Left lung (tissue), 4 donors: ENCODE measurements at regions not wholly inside any gene's neighbourhood (a gene's known extent, or its start where the extent isn't known, plus 50 kb on each side); places are given as distances from the start of the nearest gene placed in this dataset.

Experiments used
- ATAC-seq: fragments of 200-7000 bp; cut with Tn5 transposase; one replicate; pipeline ENCODE4 v1.9.1; 2020; ENCODE audit warnings: moderate library complexity
- DNase-seq, 4 donors: peaks; one replicate each; pipeline ENCODE4 v3.0.0-alpha.2; 2013 to 2020
- H3K27ac ChIP-seq, 2 donors: fragments of 200-600 bp; sonication (generic) in 1 of 2; one replicate each; pipeline versions ENCODE4 v1.5.0 to v1.8.0; 2020 to 2021
- H3K27me3 ChIP-seq, 2 donors: fragments of 200-600 bp; sonication (generic) in 1 of 2; one replicate each; pipeline versions ENCODE4 v1.5.0 to v1.8.0; 2020 to 2021
- H3K36me3 ChIP-seq, 2 donors: fragments of 200-600 bp; sonication (generic) in 1 of 2; one replicate each; pipeline versions ENCODE4 v1.5.0 to v1.8.0; 2020 to 2021
- H3K4me1 ChIP-seq, 2 donors: fragments of 200-600 bp; one replicate each; pipeline ENCODE4 v1.8.0; 2021
- H3K4me3 ChIP-seq, 2 donors: fragments of 200-600 bp; sonication (generic) in 1 of 2; one replicate each; pipeline versions ENCODE4 v1.5.0 to v1.8.0; 2020 to 2021; ENCODE audit warnings: mild to moderate bottlenecking in 1 of 2
- H3K9me3 ChIP-seq, 2 donors: fragments of 200-600 bp; sonication (generic) in 1 of 2; one replicate each; pipeline versions ENCODE4 v1.5.0 to v1.8.0; 2020 to 2021
- intact Hi-C, 2 donors: fragments of 100-400 bp; cut with DNase I; formaldehyde crosslinking; loops; one replicate each; pipeline versions ENCODE4 v1.11.2 to v1.14.2; 2022
- TF ChIP-seq, protein P1 (sequence below), 2 donors: fragments of 200-600 bp; sonication (generic) in 1 of 2; IDR thresholded peaks; one replicate each; pipeline versions ENCODE4 v1.5.0 to v1.8.0; 2021; ENCODE audit warnings: antibody characterized with exemption in 2 of 2
- donor health status: DM: no; HTN: yes; CAD: no.
- donor health status: DM: no; HTN: no; CAD: no.

DNA sequence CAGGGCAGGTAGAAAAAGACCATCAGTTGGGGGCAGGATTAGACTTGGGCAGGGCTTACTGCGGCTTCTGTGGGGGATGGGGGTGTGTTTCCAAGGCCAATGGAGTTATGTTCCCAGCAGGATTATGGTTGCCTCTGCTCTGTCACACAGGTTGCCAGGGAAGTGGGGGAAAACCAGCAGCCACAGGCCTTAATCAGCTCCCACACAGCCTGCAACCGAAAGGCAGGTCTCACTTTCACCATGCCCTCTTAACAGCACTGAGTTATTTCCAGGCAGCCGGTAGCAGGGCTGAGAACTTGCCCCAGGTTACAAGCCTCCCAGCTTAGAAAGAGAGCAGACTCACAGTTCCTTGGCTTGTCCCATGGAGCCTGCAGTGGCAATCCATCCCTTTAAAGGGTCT is 205.5 kb downstream of the FGF10 start:
- DNase-seq (no peak), ATAC-seq (no peak)
- Histone ChIP-seq H3K27me3 (no peaks in the 10 kb centered on the region), H3K9me3 (peaks cover 0 to 15% of the 10 kb centered on the region in 2 donors), H3K4me3 (no peak overlapping the region), H3K4me1 (no peaks in the 10 kb centered on the region), H3K36me3 (no peaks in the 10 kb centered on the region), H3K27ac (no peak overlapping the region)
- intact Hi-C loops = no loop called here
- TF ChIP-seq, protein P1, sequence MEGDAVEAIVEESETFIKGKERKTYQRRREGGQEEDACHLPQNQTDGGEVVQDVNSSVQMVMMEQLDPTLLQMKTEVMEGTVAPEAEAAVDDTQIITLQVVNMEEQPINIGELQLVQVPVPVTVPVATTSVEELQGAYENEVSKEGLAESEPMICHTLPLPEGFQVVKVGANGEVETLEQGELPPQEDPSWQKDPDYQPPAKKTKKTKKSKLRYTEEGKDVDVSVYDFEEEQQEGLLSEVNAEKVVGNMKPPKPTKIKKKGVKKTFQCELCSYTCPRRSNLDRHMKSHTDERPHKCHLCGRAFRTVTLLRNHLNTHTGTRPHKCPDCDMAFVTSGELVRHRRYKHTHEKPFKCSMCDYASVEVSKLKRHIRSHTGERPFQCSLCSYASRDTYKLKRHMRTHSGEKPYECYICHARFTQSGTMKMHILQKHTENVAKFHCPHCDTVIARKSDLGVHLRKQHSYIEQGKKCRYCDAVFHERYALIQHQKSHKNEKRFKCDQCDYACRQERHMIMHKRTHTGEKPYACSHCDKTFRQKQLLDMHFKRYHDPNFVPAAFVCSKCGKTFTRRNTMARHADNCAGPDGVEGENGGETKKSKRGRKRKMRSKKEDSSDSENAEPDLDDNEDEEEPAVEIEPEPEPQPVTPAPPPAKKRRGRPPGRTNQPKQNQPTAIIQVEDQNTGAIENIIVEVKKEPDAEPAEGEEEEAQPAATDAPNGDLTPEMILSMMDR (IDR thresholded peaks at IDR 0.05) = no peak

- Histone ChIP-seq H3K4me1 (no peaks in the 10 kb centered on the region), H3K36me3 (no peaks in the 10 kb centered on the region), H3K27ac (no peak overlapping the region), H3K27me3 (no peaks in the 10 kb centered on the region), H3K4me3 (no peak overlapping the region), H3K9me3 (peaks cover 0 to 15% of the 10 kb centered on the region in 2 donors)
- ATAC-seq = no peak
- DNase-seq = no peak
- intact Hi-C loops = no loop called here
- TF ChIP-seq, protein P1 (IDR thresholded peaks at IDR 0.05) = no peak
Measured at GRCh38 chr5:44183312-44183711, 205.9 kb downstream of the FGF10 start.

DNA sequence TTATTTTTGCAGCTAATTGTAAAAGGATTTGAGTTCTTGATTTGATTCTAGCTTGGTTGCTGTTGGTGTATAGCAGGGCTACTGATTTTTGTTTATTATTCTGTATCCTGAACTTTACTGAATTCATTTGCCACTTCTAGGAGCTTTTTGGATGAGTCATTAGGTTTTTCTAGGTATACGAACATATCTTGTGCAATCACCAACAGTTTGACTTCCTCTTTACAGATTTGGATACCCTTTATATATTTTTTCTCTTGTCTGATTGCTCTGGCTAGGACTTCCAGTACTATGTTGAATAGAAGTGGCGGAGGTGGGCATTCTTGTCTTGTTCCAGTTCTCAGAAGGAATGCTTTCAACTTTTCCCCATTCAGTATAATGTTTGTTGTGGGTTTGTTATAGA is 210.8 kb downstream of the FGF10 start:
- ATAC-seq (no peak), DNase-seq (no peak)
- peaks cover 0 to 40% of the 10 kb centered on the region in 2 donors for H3K9me3 ChIP-seq
- H3K27me3 ChIP-seq = no peaks in the 10 kb centered on the region
- TF ChIP-seq, protein P1 (IDR thresholded peaks at IDR 0.05) = no peak
- no peak overlapping the region for H3K4me3 ChIP-seq
- H3K36me3 ChIP-seq = no peaks in the 10 kb centered on the region
- no peak overlapping the region for H3K27ac ChIP-seq
- intact Hi-C loops = no loop called here
- H3K4me1 ChIP-seq = no peaks in the 10 kb centered on the region

DNA sequence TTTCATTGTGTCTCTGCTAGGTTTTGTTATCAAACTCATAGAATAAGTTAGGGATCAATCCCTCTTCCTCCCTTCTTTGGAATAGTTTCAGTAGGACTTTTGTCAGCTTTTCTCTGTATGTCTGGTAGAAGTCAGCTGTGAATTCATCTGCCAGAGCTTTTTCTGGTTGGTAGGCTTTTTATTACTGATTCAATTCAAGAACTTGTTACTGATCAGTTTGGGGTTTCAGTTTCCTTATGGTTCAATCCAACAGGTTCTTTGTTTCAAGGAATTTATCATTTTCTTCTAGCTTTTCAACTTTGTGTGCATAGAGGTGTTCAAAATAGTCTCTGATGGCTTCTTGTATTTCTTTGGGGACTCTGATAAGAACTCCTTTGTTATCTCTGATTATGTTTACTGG is 221.7 kb downstream of the FGF10 start:
- intact Hi-C loops = no loop called here
- Histone ChIP-seq H3K4me3 (no peak overlapping the region), H3K27me3 (no peaks in the 10 kb centered on the region), H3K27ac (no peak overlapping the region), H3K36me3 (no peaks in the 10 kb centered on the region), H3K4me1 (no peaks in the 10 kb centered on the region), H3K9me3 (peaks cover 0 to 36% of the 10 kb centered on the region in 2 donors)
- no peak for ATAC-seq
- DNase-seq = no peak
- TF ChIP-seq, protein P1 (IDR thresholded peaks at IDR 0.05) = no peak

DNA sequence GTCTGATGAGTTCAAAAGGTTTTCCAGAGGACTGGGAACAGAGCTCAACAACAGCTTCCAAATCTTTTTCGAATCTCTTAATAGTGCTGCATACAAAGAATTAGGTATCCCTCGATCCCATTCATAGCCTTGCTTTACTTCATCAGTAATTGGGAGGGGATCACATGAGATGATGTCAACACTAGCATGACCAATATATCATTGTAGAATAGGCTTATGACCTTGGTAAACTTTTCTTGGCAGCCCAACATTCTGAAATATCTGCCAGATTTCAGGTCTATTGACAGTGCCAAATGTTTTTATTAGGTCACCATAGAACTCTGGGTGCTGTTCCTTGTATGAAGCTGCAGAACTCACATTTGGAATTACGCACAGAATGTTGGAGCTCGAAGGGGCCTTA is 228.9 kb downstream of the FGF10 start:
- Histone ChIP-seq H3K27ac (no peak overlapping the region), H3K36me3 (no peaks in the 10 kb centered on the region), H3K4me1 (no peaks in the 10 kb centered on the region), H3K27me3 (no peaks in the 10 kb centered on the region), H3K9me3 (peaks cover 0 to 46% of the 10 kb centered on the region in 2 donors), H3K4me3 (no peak overlapping the region)
- TF ChIP-seq, protein P1 (IDR thresholded peaks at IDR 0.05) = no peak
- intact Hi-C loops = no loop called here
- DNase-seq (no peak), ATAC-seq (no peak)
